CD4-positive, CD25-positive, alpha-beta regulatory T cell (primary cell): ENCODE measurements at regions not wholly inside any gene's neighbourhood (a gene's known extent, or its start where the extent isn't known, plus 50 kb on each side); places are given as distances from the start of the nearest gene placed in this dataset.

Source experiments
- ATAC-seq, 2 donors: fragments of 150-1000 bp; cut with Tn5 transposase; one replicate each; pipeline ENCODE4 v1.10.0; 2021; ENCODE audit warnings: low read depth in 2 of 2, moderate number of reproducible peaks in 2 of 2, moderate library complexity in 1 of 2
- DNase-seq, 3 donors: peaks; one replicate each; pipeline versions ENCODE4 v3.0.0 to v3.0.0-alpha.2; 2012 to 2022; ENCODE audit warnings: mixed read lengths in 1 of 3
- H3K27ac ChIP-seq: one replicate; pipeline ENCODE4 v1.7.0; 2013; ENCODE audit warnings: mild to moderate bottlenecking, low read length; ENCODE audit not compliant: insufficient read depth, poor library complexity, severe bottlenecking
- H3K27me3 ChIP-seq: one replicate; pipeline ENCODE4 v1.7.0; 2013; ENCODE audit warnings: low read length; ENCODE audit not compliant: control insufficient read depth, insufficient read depth
- H3K36me3 ChIP-seq: one replicate; pipeline ENCODE4 v1.7.0; 2013; ENCODE audit warnings: mild to moderate bottlenecking, low read length, moderate library complexity; ENCODE audit not compliant: control insufficient read depth, insufficient read depth
- H3K4me1 ChIP-seq: 2 replicates; pipeline ENCODE4 v1.7.0; 2013; ENCODE audit warnings: mild to moderate bottlenecking, low read length; ENCODE audit not compliant: insufficient read depth, control insufficient read depth, poor library complexity, severe bottlenecking
- H3K4me3 ChIP-seq: one replicate; pipeline ENCODE4 v1.7.0; 2013; ENCODE audit warnings: low read depth, mild to moderate bottlenecking, low read length, moderate library complexity
- H3K9me3 ChIP-seq, 2 experiments: 1 replicate in 1 of 2; 2 replicates in 1 of 2; pipeline ENCODE4 v1.7.0; 2013; ENCODE audit warnings: low read length in 2 of 2, mild to moderate bottlenecking in 1 of 2, moderate library complexity in 1 of 2; ENCODE audit not compliant: control insufficient read depth in 2 of 2
- H3K27ac Mint-ChIP-seq, 3 donors: one replicate each; pipeline ENCODE4 v1.8.0; 2020 to 2022; ENCODE audit warnings: mild to moderate bottlenecking in 3 of 3, mixed read lengths in 3 of 3, moderate library complexity in 2 of 3
- H3K27me3 Mint-ChIP-seq: one replicate; pipeline ENCODE4 v1.8.0; 2022; ENCODE audit warnings: mild to moderate bottlenecking, mixed read lengths
- H3K36me3 Mint-ChIP-seq: one replicate; pipeline ENCODE4 v1.8.0; 2020; ENCODE audit warnings: mixed read lengths
- H3K4me1 Mint-ChIP-seq, 4 donors: one replicate each; pipeline ENCODE4 v1.8.0; 2020 to 2022; ENCODE audit warnings: mixed read lengths in 4 of 4, mild to moderate bottlenecking in 1 of 4
- H3K4me3 Mint-ChIP-seq, 4 donors: one replicate each; pipeline ENCODE4 v1.8.0; 2020 to 2022; ENCODE audit warnings: mild to moderate bottlenecking in 4 of 4, mixed read lengths in 4 of 4, moderate library complexity in 3 of 4
- H3K9me3 Mint-ChIP-seq, 7 donors: one replicate each; pipeline ENCODE4 v1.8.0; 2020 to 2022; ENCODE audit warnings: mixed read lengths in 7 of 7, mild to moderate bottlenecking in 3 of 7, moderate library complexity in 2 of 7

DNA sequence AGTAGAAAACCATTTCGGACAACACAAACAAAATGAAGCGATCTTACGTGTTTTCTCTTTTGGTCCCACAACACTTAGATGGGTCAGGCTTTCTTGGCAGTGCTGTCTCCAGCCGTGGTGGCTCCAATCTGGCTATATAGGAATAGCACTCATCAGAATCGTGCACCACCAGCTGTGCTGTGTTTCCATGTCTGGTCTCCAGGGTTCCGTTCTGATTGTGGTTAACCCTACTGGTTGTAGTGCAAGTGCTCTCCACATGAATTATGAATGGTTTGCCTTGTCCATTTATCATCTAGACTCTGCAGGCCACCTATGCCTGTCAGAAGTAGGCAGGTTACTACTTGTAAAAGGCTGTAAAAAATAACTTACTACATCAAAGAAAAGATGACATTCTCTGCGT is 536.3 kb downstream of the IQCM start:
- Histone ChIP-seq H3K9me3 (no peaks in the 10 kb centered on the region), H3K27ac (no peak overlapping the region), H3K4me3 (no peak overlapping the region), H3K36me3 (no peaks in the 10 kb centered on the region), H3K27me3 (no peaks in the 10 kb centered on the region), H3K4me1 (no peaks in the 10 kb centered on the region)
- Mint-ChIP-seq H3K27me3 (no peaks in the 10 kb centered on the region), H3K4me3 (no peak overlapping the region), H3K4me1 (no peaks in the 10 kb centered on the region), H3K27ac (no peak overlapping the region), H3K36me3 (no peaks in the 10 kb centered on the region), H3K9me3 (peaks cover 0 to 3% (median 0%) of the 10 kb centered on the region in 7 donors)
- no peak for ATAC-seq
- DNase-seq, result no peak

DNA sequence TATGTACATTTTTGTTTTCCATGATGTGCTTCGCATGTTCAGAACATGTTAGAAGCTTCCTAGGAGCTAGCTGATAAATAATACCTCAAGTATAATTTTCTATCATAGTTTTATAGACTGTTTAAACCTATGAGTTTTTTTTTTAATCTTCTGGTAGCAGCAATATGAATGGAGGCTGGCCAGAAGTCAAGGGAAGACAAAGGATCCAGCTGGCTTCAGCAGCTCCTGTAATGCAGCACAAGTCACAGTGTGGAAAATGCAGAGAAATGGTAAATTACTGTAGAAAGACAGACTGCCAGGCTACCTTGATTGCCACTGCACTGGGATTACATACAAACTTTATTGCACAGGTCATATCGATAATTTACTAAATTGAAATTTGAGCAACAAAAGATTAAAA is 537.9 kb downstream of the IQCM start:
- Mint-ChIP-seq H3K9me3 (peaks cover 0 to 3% (median 2%) of the 10 kb centered on the region in 7 donors), H3K27me3 (no peaks in the 10 kb centered on the region), H3K4me3 (no peak overlapping the region), H3K27ac (no peak overlapping the region), H3K4me1 (no peaks in the 10 kb centered on the region), H3K36me3 (no peaks in the 10 kb centered on the region)
- DNase-seq (no peak), ATAC-seq (no peak)
- H3K27me3 ChIP-seq, result no peaks in the 10 kb centered on the region
- H3K36me3 ChIP-seq, result no peaks in the 10 kb centered on the region
- H3K4me1 ChIP-seq, result no peaks in the 10 kb centered on the region
- no peaks in the 10 kb centered on the region for H3K9me3 ChIP-seq
- no peak overlapping the region for H3K27ac ChIP-seq
- no peak overlapping the region for H3K4me3 ChIP-seq

DNA sequence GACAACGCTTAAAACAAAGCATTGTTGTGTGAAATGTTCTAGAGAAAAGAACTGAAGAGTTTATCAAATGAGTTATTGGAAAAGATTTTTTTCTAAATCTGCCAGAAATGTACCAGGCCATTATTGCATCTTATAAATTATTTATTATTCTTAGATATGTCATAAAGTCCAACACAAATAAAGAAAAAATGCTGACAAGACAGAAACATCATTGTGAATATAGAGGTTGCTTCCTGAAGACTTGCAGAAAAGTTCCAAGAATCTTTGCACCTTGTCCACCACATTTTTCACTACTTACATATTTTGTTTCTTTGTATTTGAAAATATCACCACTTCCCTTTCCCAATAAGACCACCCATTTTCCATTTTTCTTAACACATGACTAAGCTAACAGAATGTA is 545.8 kb downstream of the IQCM start:
- no peak overlapping the region for H3K27ac Mint-ChIP-seq
- H3K36me3 Mint-ChIP-seq, result no peaks in the 10 kb centered on the region
- H3K9me3 Mint-ChIP-seq, result peaks cover 0 to 3% (median 2%) of the 10 kb centered on the region in 7 donors
- ATAC-seq, result no peak
- no peak overlapping the region for H3K27ac ChIP-seq
- no peaks in the 10 kb centered on the region for H3K9me3 ChIP-seq
- no peaks in the 10 kb centered on the region for H3K27me3 ChIP-seq
- no peaks in the 10 kb centered on the region for H3K36me3 ChIP-seq
- DNase-seq, result no peak
- no peaks in the 10 kb centered on the region for H3K4me1 Mint-ChIP-seq
- H3K4me1 ChIP-seq, result no peaks in the 10 kb centered on the region
- no peak overlapping the region for H3K4me3 ChIP-seq
- no peak overlapping the region for H3K4me3 Mint-ChIP-seq
- no peaks in the 10 kb centered on the region for H3K27me3 Mint-ChIP-seq

DNA sequence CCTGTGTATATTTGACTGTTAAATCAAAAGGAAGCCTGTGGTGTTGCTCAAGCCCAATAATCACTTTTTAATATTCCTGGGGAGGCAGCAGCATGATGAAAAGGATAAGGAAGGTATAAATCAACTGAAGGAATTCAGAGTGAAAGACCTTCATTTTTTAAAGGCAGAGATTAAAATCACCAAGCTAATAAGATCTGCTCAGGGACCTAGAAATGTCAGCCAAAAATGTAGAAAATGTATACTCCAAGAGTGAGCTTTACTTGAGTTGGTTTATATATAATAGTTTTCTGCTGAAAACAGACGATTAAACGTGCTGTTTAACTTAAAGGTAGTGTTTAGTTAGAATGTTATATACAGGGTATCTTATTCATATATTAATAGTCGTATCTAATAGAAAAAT is 549.3 kb downstream of the IQCM start:
- Histone ChIP-seq H3K27ac (no peak overlapping the region), H3K4me1 (no peaks in the 10 kb centered on the region), H3K9me3 (no peaks in the 10 kb centered on the region), H3K27me3 (no peaks in the 10 kb centered on the region), H3K36me3 (no peaks in the 10 kb centered on the region), H3K4me3 (no peak overlapping the region)
- Mint-ChIP-seq H3K27ac (no peak overlapping the region), H3K27me3 (no peaks in the 10 kb centered on the region), H3K36me3 (no peaks in the 10 kb centered on the region), H3K9me3 (peaks cover 0 to 2% (median 0%) of the 10 kb centered on the region in 7 donors), H3K4me1 (no peaks in the 10 kb centered on the region), H3K4me3 (no peak overlapping the region)
- DNase-seq, result no peak
- no peak for ATAC-seq

DNA sequence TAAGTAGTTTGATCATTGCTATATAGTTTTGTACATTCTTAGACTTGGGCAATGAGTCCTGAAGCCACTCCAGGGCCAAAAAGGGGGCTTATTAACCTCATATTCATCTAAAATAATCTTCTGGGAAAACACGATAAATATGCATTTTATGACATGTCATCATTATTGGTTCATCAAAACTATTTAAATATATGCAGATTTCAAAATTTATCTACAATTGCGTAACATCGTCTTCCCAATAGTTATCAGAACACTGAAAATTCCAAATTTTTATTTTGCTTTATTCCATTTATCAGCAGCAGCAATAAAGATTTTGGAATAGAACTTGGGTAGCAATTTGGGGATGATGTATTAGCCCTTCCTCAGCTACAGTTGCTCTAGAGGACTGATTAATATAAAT is 550.0 kb downstream of the IQCM start:
- H3K27me3 ChIP-seq, result no peaks in the 10 kb centered on the region
- H3K27ac ChIP-seq, result no peak overlapping the region
- no peaks in the 10 kb centered on the region for H3K9me3 ChIP-seq
- ATAC-seq, result no peak
- no peaks in the 10 kb centered on the region for H3K27me3 Mint-ChIP-seq
- H3K4me3 ChIP-seq, result no peak overlapping the region
- no peaks in the 10 kb centered on the region for H3K4me1 ChIP-seq
- H3K36me3 Mint-ChIP-seq, result no peaks in the 10 kb centered on the region
- H3K9me3 Mint-ChIP-seq, result peaks cover 0 to 2% (median 0%) of the 10 kb centered on the region in 7 donors
- H3K36me3 ChIP-seq, result no peaks in the 10 kb centered on the region
- no peak for DNase-seq
- H3K27ac Mint-ChIP-seq, result no peak overlapping the region
- H3K4me3 Mint-ChIP-seq, result no peak overlapping the region
- no peaks in the 10 kb centered on the region for H3K4me1 Mint-ChIP-seq

DNA sequence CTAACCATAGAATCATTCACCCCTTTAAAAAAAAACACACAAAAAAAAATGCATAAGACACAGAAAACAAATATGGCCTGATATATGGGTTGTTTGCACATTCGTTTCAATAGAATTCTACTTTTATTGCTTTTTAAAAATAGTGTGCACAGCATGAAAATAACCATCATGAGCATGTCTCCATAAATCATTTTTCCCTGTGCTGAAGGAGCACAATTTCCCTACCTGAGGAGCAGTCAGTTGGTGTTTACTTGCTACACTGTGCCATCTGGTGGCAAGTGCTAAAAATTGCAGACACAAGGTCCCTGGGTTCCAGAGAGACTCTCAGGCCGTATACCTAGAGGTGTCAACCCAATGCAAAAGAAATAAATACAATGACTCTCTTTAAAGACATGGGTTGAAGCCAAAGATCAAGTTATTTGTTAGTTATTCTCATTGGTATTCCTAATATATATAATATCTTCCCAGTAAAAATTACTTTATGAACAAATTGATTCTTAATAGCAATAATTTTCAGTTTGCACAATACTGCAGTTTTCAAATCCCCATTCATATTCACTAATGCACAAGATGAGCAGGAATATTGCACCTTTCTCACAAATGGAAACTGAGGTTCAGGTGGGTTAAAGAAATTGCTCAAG is 551.4 kb downstream of the IQCM start:
- no peaks in the 10 kb centered on the region for H3K9me3 ChIP-seq
- Mint-ChIP-seq H3K9me3 (peaks cover 0 to 2% (median 0%) of the 10 kb centered on the region in 7 donors), H3K36me3 (no peaks in the 10 kb centered on the region), H3K4me1 (no peaks in the 10 kb centered on the region), H3K4me3 (no peak overlapping the region), H3K27me3 (no peaks in the 10 kb centered on the region), H3K27ac (no peak overlapping the region)
- no peaks in the 10 kb centered on the region for H3K27me3 ChIP-seq
- H3K36me3 ChIP-seq, result no peaks in the 10 kb centered on the region
- no peaks in the 10 kb centered on the region for H3K4me1 ChIP-seq
- no peak for ATAC-seq
- H3K27ac ChIP-seq, result no peak overlapping the region
- DNase-seq, result peak in 2 of 3 donors; percentile 1 to 26
- H3K4me3 ChIP-seq, result no peak overlapping the region

DNA sequence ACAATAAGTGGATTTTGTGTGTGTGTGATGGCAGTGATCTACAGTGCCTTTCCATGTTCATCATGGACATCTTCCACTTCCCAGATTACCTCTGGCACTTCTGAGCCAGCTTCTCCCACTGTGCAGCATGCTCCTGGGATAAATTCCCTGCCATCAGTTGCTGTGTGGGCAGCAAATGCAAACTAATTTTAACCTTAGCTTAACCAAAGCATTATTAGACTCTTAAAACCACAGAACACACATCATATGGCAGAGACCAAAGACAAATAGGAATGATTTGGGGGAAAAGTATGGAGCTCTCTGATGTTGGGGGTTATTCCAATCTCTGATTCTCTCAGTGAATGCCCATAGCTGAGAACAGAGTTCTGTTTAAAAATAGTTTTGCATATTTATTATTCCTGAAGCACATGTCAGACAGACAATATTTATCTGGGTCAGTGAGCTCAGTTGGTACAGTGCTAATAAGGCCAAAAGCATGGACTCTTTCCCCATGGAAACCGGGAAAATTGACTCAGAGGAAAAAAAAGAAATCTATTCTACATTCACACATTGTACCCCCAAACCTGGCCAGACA is 567.4 kb downstream of the IQCM start:
- Mint-ChIP-seq H3K27ac (no peak overlapping the region), H3K9me3 (peaks cover 0 to 5% (median 1%) of the 10 kb centered on the region in 7 donors), H3K36me3 (no peaks in the 10 kb centered on the region), H3K4me3 (no peak overlapping the region), H3K4me1 (no peaks in the 10 kb centered on the region), H3K27me3 (no peaks in the 10 kb centered on the region)
- Histone ChIP-seq H3K4me3 (no peak overlapping the region), H3K4me1 (no peaks in the 10 kb centered on the region), H3K9me3 (no peaks in the 10 kb centered on the region), H3K36me3 (no peaks in the 10 kb centered on the region), H3K27me3 (no peaks in the 10 kb centered on the region), H3K27ac (no peak overlapping the region)
- DNase-seq (no peak), ATAC-seq (no peak)

DNA sequence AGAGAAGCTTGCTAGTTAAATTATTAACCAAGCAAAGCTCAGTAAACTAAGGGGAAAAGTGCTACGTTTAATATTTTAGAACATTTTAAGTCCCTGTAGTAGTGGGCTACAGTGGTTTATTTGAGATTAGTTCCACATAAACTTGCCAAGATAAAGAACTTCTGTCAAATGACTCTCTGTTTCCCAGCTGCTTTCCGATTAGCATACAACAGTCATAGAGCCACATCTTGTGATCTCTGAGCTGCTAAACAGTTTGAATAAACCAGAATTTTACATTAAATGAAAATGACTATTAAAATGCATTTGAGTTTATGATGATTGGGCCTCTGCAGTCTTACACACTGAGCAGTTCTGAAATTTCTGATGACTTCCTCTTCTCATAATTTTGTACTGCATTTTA is 568.5 kb downstream of the IQCM start:
- H3K27me3 Mint-ChIP-seq, result no peaks in the 10 kb centered on the region
- H3K9me3 Mint-ChIP-seq, result peaks cover 0 to 5% (median 1%) of the 10 kb centered on the region in 7 donors
- Histone ChIP-seq H3K4me1 (no peaks in the 10 kb centered on the region), H3K27ac (no peak overlapping the region), H3K9me3 (no peaks in the 10 kb centered on the region), H3K27me3 (no peaks in the 10 kb centered on the region), H3K36me3 (no peaks in the 10 kb centered on the region), H3K4me3 (no peak overlapping the region)
- no peaks in the 10 kb centered on the region for H3K4me1 Mint-ChIP-seq
- DNase-seq (no peak), ATAC-seq (no peak)
- H3K27ac Mint-ChIP-seq, result no peak overlapping the region
- H3K36me3 Mint-ChIP-seq, result no peaks in the 10 kb centered on the region
- no peak overlapping the region for H3K4me3 Mint-ChIP-seq
